HEK293 (cell line): ENCODE measurements at regions not wholly inside any gene's neighbourhood (a gene's known extent, or its start where the extent isn't known, plus 50 kb on each side); places are given as distances from the start of the nearest gene placed in this dataset.

ENCODE experiments used
- CTCF ChIA-PET: fragments of 350-600 bp; formaldehyde crosslinking; extraction: SDS; loops from one replicate; lab custom pipeline; 2021; ENCODE audit warnings: antibody characterized with exemption; lab: Yijun Ruan, JAX
- POLR2A ChIA-PET: fragments of 300-600 bp; formaldehyde crosslinking; extraction: SDS; loops from one replicate; lab custom pipeline; 2020; ENCODE audit warnings: antibody characterized with exemption, inconsistent platforms; lab: Yijun Ruan, JAX
- H3K27ac ChIP-seq: fragments of 200-500 bp; sonication (Bioruptor generic); 2 replicates; pipeline ENCODE4 v1.5.1; 2014; ENCODE audit warnings: low read depth, low read length, control low read depth, inconsistent platforms; ENCODE audit errors: extremely low read depth
- H3K36me3 ChIP-seq, 2 experiments: fragments of 200-500 bp in 1 of 2; sonication (Bioruptor generic) in 1 of 2; 1 replicate in 1 of 2; 2 replicates in 1 of 2; pipeline ENCODE4 v1.5.1; 2014 to 2017; ENCODE audit warnings: inconsistent platforms in 2 of 2, low read length in 2 of 2; ENCODE audit not compliant: control insufficient read depth in 2 of 2, insufficient read depth in 1 of 2
- H3K4me1 ChIP-seq: fragments of 200-500 bp; sonication (Bioruptor generic); 2 replicates; pipeline ENCODE4 v1.5.1; 2014; ENCODE audit warnings: mild to moderate bottlenecking, low read length, inconsistent platforms; ENCODE audit not compliant: control insufficient read depth, insufficient read depth
- H3K4me3 ChIP-seq: 2 replicates; pipeline ENCODE4 v1.5.1; 2011; ENCODE audit warnings: low read depth, mild to moderate bottlenecking, control low read depth, low read length, moderate library complexity
- H3K9me3 ChIP-seq: fragments of 200-500 bp; sonication (Bioruptor generic); 2 replicates; pipeline ENCODE4 v1.5.1; 2014; ENCODE audit warnings: low read depth, low read length, inconsistent platforms; ENCODE audit not compliant: control insufficient read depth, insufficient read depth
- BCL6B ChIP-seq: fragments of 450-650 bp; formaldehyde crosslinking; IDR thresholded peaks from 2 replicates; pipeline ENCODE4 v1.5.1; 2017; ENCODE audit warnings: missing biosample characterization, missing genetic modification characterization
- IKZF3 ChIP-seq: fragments of 450-650 bp; IDR thresholded peaks from 2 replicates; pipeline ENCODE4 v1.5.0; 2018; ENCODE audit warnings: missing biosample characterization, mild to moderate bottlenecking, missing genetic modification characterization, moderate library complexity
- KLF7 ChIP-seq: fragments of 450-650 bp; formaldehyde crosslinking; IDR thresholded peaks from 2 replicates; pipeline ENCODE4 v1.5.1; 2016; ENCODE audit warnings: missing biosample characterization, missing genetic modification characterization, borderline replicate concordance
- KLF9 ChIP-seq: fragments of 450-650 bp; formaldehyde crosslinking; IDR thresholded peaks from 2 replicates; pipeline ENCODE4 v1.5.1; 2016; ENCODE audit warnings: missing biosample characterization, missing genetic modification characterization, low read depth
- MEIS1 ChIP-seq: sonication (generic); formaldehyde crosslinking; IDR thresholded peaks from 2 replicates; pipeline ENCODE4 v1.8.1; 2022; ENCODE audit warnings: missing genetic modification reagents, mild to moderate bottlenecking, borderline replicate concordance
- PRDM1 ChIP-seq: fragments of 450-650 bp; formaldehyde crosslinking; IDR thresholded peaks from 2 replicates; pipeline ENCODE4; 2016; ENCODE audit warnings: missing biosample characterization, missing genetic modification characterization
- ZBTB48 ChIP-seq: fragments of 450-650 bp; formaldehyde crosslinking; IDR thresholded peaks from 2 replicates; pipeline ENCODE4 v1.5.1; 2016; ENCODE audit warnings: missing biosample characterization, missing genetic modification characterization
- ZFHX2 ChIP-seq: fragments of 450-650 bp; formaldehyde crosslinking; conservative IDR thresholded peaks from 2 replicates; pipeline ENCODE4 v1.5.1; 2016; ENCODE audit warnings: missing biosample characterization, missing genetic modification characterization
- ZNF133 ChIP-seq: fragments of 450-650 bp; formaldehyde crosslinking; IDR thresholded peaks from 2 replicates; pipeline ENCODE4 v1.5.1; 2016; ENCODE audit warnings: missing biosample characterization, missing genetic modification characterization
- ZNF155 ChIP-seq: fragments of 450-650 bp; formaldehyde crosslinking; IDR thresholded peaks from 2 replicates; pipeline ENCODE4 v1.5.1; 2016; ENCODE audit warnings: missing biosample characterization, missing genetic modification characterization
- ZNF157 ChIP-seq: fragments of 450-650 bp; formaldehyde crosslinking; IDR thresholded peaks from 2 replicates; pipeline ENCODE4 v1.5.1; 2016; ENCODE audit warnings: missing biosample characterization, missing genetic modification characterization
- ZNF18 ChIP-seq: fragments of 450-650 bp; formaldehyde crosslinking; IDR thresholded peaks from 2 replicates; pipeline ENCODE4 v1.5.1; 2016; ENCODE audit warnings: missing biosample characterization, missing genetic modification characterization
- ZNF214 ChIP-seq: fragments of 450-650 bp; formaldehyde crosslinking; IDR thresholded peaks from 2 replicates; pipeline ENCODE4 v1.5.1; 2017; ENCODE audit warnings: missing biosample characterization, mild to moderate bottlenecking, missing genetic modification characterization, borderline replicate concordance
- ZNF221 ChIP-seq: fragments of 450-650 bp; formaldehyde crosslinking; IDR thresholded peaks from 2 replicates; pipeline ENCODE4 v1.5.1; 2017; ENCODE audit warnings: missing biosample characterization, missing genetic modification characterization, borderline replicate concordance
- ZNF23 ChIP-seq: fragments of 450-650 bp; formaldehyde crosslinking; IDR thresholded peaks from 2 replicates; pipeline ENCODE4 v1.5.1; 2016; ENCODE audit warnings: missing biosample characterization, missing genetic modification characterization, borderline replicate concordance
- ZNF274 ChIP-seq, 2 experiments: fragments of 200-500 bp in 1 of 2; fragments of 450-650 bp in 1 of 2; sonication (Bioruptor generic) in 1 of 2; formaldehyde crosslinking in 1 of 2; IDR thresholded peaks; 2 replicates each; pipeline versions ENCODE4 v1.5.1 to v1.6.1; 2014 to 2016; ENCODE audit warnings: borderline replicate concordance in 1 of 2, inconsistent platforms in 1 of 2, low read length in 1 of 2, missing biosample characterization in 1 of 2, missing genetic modification characterization in 1 of 2
- ZNF292 ChIP-seq: fragments of 450-650 bp; formaldehyde crosslinking; IDR thresholded peaks from 2 replicates; pipeline ENCODE4 v1.5.1; 2016; ENCODE audit warnings: low read depth, missing biosample characterization, missing genetic modification characterization, borderline replicate concordance
- ZNF350 ChIP-seq: fragments of 450-650 bp; formaldehyde crosslinking; IDR thresholded peaks from 2 replicates; pipeline ENCODE4 v1.5.0; 2017; ENCODE audit warnings: missing biosample characterization, mild to moderate bottlenecking, missing genetic modification characterization
- ZNF391 ChIP-seq: fragments of 450-650 bp; formaldehyde crosslinking; IDR thresholded peaks from 2 replicates; pipeline ENCODE4 v1.5.1; 2016; ENCODE audit warnings: low read depth, missing biosample characterization, missing genetic modification characterization, borderline replicate concordance
- ZNF394 ChIP-seq: fragments of 450-650 bp; formaldehyde crosslinking; IDR thresholded peaks from 2 replicates; pipeline ENCODE4 v1.5.1; 2016; ENCODE audit warnings: missing biosample characterization, missing genetic modification characterization, mild to moderate bottlenecking, moderate library complexity, borderline replicate concordance
- ZNF521 ChIP-seq: fragments of 450-650 bp; formaldehyde crosslinking; IDR thresholded peaks from 2 replicates; pipeline ENCODE4 v1.5.1; 2017; ENCODE audit warnings: missing biosample characterization, mild to moderate bottlenecking, missing genetic modification characterization
- ZNF529 ChIP-seq: fragments of 450-650 bp; formaldehyde crosslinking; IDR thresholded peaks from 2 replicates; pipeline ENCODE4 v1.5.1; 2017; ENCODE audit warnings: missing genetic modification characterization, missing biosample characterization; ENCODE audit not compliant: insufficient replicate concordance
- ZNF677 ChIP-seq: fragments of 450-650 bp; IDR thresholded peaks from 2 replicates; pipeline ENCODE4 v1.5.0; 2018; ENCODE audit warnings: missing biosample characterization, mild to moderate bottlenecking, missing genetic modification characterization, moderate library complexity
- ZNF701 ChIP-seq: fragments of 450-650 bp; formaldehyde crosslinking; IDR thresholded peaks from 2 replicates; pipeline ENCODE4 v1.5.1; 2016; ENCODE audit warnings: missing biosample characterization, missing genetic modification characterization
- ZNF747 ChIP-seq: fragments of 450-650 bp; formaldehyde crosslinking; IDR thresholded peaks from 2 replicates; pipeline ENCODE4 v1.5.1; 2016; ENCODE audit warnings: missing biosample characterization, missing genetic modification characterization
- ZSCAN5A ChIP-seq: fragments of 450-650 bp; formaldehyde crosslinking; IDR thresholded peaks from 2 replicates; pipeline ENCODE4 v1.5.1; 2016; ENCODE audit warnings: missing biosample characterization, missing genetic modification characterization

GRCh38 chr19:32173836-32174235 lies 171.6 kb upstream of the ZNF507 start:
- no peaks in the 10 kb centered on the region; a peak in 1 of 3 replicates for H3K36me3 ChIP-seq
- H3K9me3 ChIP-seq, result no peaks in the 10 kb centered on the region
- ChIA-PET CTCF (interaction anchor here (0.6 to 1.1 kb wide), 2 partner anchors 1388 to 1504 kb away, joined by 6 read pairs; no protein-coding TSS in a partner anchor), POLR2A (no interaction called here)
- no peak for TF ChIP-seq PRDM1
- TF ChIP-seq MEIS1, result no peak
- no peak for TF ChIP-seq ZNF677 (tag by site-specific recombination)
- TF ChIP-seq KLF9 (tag by site-specific recombination), result no peak
- TF ChIP-seq ZNF23 (tag by site-specific recombination), result no peak
- no peak for TF ChIP-seq ZNF701
- no peak for TF ChIP-seq ZNF157
- H3K27ac ChIP-seq, result no peak overlapping the region
- no peaks in the 10 kb centered on the region for H3K4me1 ChIP-seq
- no peak overlapping the region for H3K4me3 ChIP-seq

GRCh38 chr19:32174386-32175113 lies 170.9 kb upstream of the ZNF507 start:
- ChIA-PET CTCF (interaction anchor here (3.7 kb wide), 1 partner anchor 50 kb away, joined by 14 read pairs; no protein-coding TSS in a partner anchor), POLR2A (no interaction called here)
- H3K36me3 ChIP-seq, result no peaks in the 10 kb centered on the region; a peak in 1 of 3 replicates
- H3K4me1 ChIP-seq, result no peaks in the 10 kb centered on the region
- TF ChIP-seq ZNF747 (tag by site-specific recombination) (no peak), ZFHX2 (tag by site-specific recombination) (peak; percentile 30; the same call in 1 of the 2 replicates)
- no peak overlapping the region for H3K27ac ChIP-seq
- H3K4me3 ChIP-seq, result no peak overlapping the region
- no peaks in the 10 kb centered on the region for H3K9me3 ChIP-seq

GRCh38 chr19:32176591-32176990 lies 168.8 kb upstream of the ZNF507 start:
- no peak overlapping the region for H3K4me3 ChIP-seq
- ChIA-PET CTCF (interaction anchor here (0.6 to 3.7 kb wide), 2 partner anchors 48 to 136 kb away, joined by 3 to 14 read pairs; no protein-coding TSS in a partner anchor), POLR2A (no interaction called here)
- no peak overlapping the region for H3K27ac ChIP-seq
- no peaks in the 10 kb centered on the region for H3K36me3 ChIP-seq
- no peaks in the 10 kb centered on the region for H3K4me1 ChIP-seq
- no peaks in the 10 kb centered on the region for H3K9me3 ChIP-seq
- TF ChIP-seq ZNF18 (no peak), IKZF3 (no peak), ZNF133 (tag by site-specific recombination) (no peak), ZSCAN5A (tag by site-specific recombination) (no peak), ZNF214 (tag by site-specific recombination) (no peak), ZNF391 (no peak), ZBTB48 (no peak), BCL6B (tag by site-specific recombination) (no peak), ZNF521 (tag by site-specific recombination) (no peak), ZNF529 (tag by site-specific recombination) (no peak), ZNF155 (tag by site-specific recombination) (no peak), ZNF701 (no peak), ZNF292 (tag by site-specific recombination) (no peak), ZNF221 (no peak), ZNF394 (tag by site-specific recombination) (no peak), ZNF350 (no peak), KLF7 (tag by site-specific recombination) (no peak), ZNF274 (IDR thresholded peaks at IDR 0.05; ENCODE audit: low read length) (no peak), ZNF274 (tag by site-specific recombination; IDR thresholded peaks at IDR 0.05; ENCODE audit: borderline replicate concordance) (no peak)
